NCI-H2227 (cell line): ENCODE measurements at regions not wholly inside any gene's neighbourhood (a gene's known extent, or its start where the extent isn't known, plus 50 kb on each side); places are given as distances from the start of the nearest gene placed in this dataset.
"Not testable (repeated sequence)": the region's sequence is repeated elsewhere in the genome, so short reads cannot be mapped to it uniquely, and the experiment has no call there.

Experiments used
- DNase-seq: peaks from one replicate; lab custom pipeline; 2025; ENCODE audit not compliant: unreplicated experiment; lab: John Stamatoyannopoulos, UW

DNA sequence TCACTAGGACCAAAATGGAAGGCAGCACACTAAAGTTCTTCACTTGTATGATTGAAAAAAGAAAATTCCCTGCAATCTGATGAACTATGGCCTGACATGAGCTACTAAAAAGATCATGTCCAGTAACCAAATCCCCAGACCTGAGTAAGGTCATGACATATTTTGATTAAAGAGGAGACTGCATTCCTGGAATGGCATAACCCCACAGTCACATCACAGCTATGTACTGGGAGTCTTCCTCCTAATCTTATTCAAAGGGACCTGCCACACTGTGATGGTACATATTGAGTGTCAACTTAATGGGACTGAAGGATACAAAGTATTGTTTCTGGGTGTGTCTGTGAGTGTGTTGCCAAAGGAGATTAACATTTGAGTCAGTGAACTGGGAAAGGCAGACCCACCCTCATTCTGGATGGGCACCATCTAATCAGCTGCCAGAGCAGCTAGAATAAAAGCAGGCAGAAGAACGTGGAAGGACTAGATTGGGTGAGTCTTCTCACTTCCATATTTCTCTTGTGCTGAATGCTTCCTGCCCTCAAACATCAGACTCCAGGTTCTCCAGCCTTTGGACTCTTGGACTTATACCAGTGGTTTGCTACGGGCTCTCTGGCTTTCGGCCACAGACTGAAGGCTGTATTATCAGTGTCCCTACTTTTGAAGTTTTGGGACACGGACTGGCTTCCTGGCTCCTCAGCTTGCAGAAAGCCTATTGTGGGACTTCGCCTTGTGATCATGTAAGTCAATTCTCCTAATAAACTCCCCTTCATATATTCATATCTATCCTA lies 345.0 kb downstream of the TMEM38B start:
- DNase-seq: no peak

DNA sequence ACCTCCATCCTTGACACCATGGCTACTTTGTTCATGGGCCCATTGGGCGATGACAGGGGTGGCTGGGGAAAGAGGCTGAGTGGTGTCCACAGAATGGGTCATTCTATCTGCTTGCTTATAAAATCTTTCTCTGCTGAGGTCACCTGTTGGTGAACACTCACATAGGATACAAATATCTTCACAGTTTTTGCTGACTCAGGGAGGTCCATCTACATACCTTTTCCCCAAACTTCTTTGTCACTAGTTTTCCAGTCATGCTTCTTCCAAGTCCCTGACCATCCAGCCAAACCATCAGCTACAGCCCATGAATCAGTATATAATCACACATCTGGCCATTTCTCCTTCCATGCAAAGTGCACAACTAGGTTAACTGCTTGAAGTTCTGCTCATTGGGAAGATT lies 347.6 kb downstream of the TMEM38B start:
- not testable (repeated sequence) for DNase-seq

DNA sequence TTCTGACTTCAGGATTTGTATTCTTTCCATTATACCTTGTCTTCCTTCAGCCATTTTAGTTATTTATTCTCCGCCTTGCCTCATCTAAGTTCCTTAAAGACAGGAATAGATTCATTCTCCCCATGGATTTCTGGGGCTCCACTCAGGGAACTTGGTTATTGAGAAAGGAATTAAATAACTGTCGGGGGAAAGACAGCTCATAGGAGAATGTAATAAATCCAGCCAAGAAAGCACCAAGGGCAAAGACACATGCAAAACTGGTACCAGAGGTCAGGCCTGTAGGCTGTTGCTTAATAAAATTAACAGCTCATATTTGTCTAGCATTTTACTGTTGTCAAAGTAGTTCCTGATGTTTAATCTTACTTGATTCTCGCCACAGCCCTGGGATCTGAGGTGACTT lies 357.2 kb downstream of the TMEM38B start:
- no peak for DNase-seq

DNA sequence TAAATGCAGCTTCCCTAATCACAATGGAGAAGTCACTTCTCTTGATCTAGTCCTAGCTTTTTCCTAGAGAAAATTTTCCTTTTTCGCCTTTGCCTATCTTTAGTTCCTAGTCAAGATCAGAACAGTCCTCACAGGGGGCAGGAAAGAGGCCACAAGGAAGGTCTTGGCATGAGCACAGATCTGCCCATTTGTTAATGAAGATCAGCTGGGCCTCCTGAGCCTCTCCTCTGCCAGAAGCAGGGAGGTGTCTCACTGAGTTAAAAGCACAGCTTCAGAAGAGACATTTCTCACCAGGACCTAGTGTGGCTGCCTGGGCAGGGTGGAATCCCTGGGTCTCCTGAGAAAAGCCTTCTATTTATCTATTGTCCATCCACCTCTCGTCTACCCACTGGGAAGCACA lies 357.8 kb downstream of the TMEM38B start:
- DNase-seq: no peak

DNA sequence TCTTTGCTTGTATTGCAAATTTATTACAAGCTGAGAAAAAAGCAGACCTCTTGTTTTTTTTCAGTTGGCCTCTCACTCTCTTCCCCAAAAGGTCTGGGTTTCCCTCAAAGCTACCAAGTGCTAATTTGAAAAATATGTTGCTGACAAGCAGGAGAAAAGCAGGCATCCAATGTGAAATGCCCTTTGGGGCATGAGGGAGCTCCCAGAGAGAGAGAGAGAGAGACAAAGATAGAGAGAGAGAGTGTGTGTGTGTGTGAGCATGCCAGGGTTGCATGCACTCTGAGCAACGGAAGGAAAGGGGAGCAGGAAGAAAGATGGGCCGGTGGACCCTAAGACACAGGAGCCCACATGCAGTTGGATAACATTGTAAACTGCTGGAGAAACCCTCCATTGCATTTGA lies 358.4 kb downstream of the TMEM38B start:
- no peak for DNase-seq

DNA sequence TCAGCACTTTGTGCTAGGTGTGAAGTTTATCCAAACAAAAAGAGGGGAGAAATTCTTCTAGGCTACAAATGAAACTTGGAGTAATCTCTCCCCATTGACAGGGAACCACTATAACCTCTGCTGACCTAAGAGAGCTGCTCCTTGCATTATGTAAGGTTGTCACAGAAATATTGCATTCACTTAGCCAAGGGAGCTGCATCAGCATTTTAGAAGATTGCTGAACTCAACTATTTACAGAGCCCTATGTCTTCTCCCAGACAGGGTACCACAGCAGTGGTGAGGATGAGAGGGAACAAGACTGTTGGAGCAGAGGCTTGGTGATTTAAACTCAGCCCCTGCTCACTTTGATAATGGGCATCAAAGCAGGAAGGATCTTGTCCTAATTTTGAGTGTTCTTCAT lies 362.0 kb downstream of the TMEM38B start:
- no peak for DNase-seq

DNA sequence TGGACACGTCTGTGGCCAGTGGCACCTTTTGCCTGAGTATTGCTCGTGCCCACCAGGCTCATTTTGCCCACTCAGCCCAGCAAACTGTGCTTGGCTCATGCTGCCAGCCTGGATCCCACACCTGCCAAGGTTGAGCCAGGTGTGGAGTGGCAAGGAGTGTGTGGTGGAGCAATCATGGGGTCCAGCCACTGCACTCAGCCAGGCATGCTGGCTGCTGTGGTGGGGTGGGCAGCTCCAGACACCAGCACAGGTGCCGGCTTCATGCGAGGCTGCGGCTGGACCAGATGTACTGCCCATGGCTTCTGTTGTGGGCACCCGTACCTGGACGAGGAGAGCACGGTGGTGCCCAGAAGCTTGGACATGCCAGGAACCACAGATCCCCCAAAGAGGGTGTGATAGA lies 364.1 kb downstream of the TMEM38B start:
- DNase-seq: no peak

DNA sequence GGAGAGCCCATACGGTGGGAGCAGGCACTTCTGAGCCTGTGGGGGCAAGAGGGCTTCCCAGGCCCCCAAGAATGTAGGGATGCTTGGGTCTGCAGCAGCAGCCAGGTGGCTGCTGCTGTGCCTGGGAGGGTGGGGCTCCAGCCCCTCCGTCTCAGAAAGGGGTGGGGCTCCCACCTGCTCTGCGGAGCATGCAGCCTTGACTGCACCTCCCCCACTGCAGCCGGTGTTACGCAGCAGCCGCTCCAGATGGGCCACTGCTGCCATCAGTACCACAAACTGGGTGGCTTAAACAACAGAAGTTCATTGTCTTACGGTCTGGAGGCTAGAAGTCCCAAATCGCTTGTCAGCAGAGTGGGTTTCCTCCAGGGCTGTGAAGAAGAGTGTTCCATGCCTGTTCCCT lies 365.5 kb downstream of the TMEM38B start:
- DNase-seq: no peak

DNA sequence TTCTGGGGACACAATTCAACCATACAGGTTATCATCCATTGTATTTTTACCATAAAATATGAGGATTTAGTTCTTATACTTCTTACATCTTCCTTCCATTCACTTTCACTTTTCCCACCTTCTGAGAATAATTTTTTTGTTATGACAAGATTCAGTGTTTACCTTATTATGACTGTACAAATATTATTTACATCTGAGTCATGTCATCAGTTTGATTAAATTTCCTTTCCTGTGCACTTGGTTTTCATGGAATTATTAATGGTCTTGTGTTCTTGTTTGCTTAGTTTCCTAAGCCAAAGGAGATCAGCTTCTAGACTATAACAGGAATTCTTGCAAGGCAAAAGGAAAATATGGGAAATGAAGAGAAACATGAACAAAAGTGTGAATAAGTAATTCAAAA lies 366.5 kb downstream of the TMEM38B start:
- DNase-seq: no peak

DNA sequence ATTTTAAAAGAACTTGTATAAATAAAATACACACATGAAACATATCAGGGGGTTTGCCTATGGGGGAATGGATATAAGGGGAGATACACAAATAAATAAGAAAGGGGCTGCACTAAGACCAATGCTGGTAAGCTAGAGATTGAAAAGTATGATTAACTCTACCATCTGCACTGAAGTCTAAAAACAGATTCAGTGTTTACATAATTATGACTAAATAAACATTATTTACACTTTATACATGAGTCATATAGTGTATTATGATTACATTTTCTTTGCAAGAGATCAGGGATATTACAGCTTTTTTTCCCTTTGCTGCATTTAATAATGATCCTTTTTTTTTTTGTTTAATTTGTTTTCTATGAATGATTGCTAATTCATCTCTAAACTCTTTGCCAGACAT lies 367.9 kb downstream of the TMEM38B start:
- no peak for DNase-seq

DNA sequence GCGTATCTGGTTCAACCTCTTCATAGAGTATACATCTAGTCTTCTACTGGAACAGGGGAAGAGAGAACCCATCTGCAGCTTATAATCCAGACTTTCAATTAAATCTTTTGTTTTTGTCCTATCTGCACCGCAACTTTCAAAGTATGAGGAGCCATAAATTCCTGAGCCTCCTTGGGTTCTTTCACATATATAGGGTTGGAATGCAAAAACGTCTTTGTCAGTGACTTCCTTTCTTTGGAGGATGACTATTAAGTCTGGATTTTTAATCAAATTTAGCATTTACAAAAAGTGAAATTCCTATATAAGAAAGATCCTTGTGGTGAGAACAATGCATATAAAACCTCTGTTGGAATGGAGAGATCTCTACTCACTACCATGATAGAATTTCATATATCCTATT lies 370.8 kb downstream of the TMEM38B start:
- DNase-seq: no peak

DNA sequence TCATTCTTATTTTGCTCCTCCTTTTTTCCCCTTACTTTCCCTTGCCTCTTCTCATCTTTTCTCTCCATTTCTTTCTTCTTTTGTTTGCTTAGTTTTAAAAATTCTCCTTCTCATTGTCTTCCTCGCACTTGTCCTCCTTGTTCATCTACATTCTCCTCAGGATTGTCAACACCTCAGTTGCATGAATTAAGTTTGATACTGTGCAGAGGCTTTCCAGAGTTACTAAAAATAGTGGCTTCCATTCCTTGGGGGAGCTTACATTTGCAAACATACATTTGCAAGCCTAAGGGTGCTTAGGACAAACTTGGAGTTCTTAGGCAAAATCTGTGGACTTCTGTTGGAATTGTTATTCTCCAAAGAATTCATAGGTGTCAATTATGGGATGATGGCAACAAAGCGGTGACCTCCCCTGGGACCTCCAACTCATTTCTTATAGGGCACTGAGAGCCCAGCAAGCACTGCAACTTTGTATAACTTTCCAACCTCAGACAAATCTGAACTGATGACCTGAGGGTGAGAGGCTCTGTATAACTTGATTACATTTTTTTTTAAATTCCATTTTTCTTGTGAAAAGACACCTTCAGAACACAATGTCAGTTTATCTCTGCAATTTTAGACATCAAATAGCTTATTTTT lies 371.4 kb downstream of the TMEM38B start:
- no peak for DNase-seq

DNA sequence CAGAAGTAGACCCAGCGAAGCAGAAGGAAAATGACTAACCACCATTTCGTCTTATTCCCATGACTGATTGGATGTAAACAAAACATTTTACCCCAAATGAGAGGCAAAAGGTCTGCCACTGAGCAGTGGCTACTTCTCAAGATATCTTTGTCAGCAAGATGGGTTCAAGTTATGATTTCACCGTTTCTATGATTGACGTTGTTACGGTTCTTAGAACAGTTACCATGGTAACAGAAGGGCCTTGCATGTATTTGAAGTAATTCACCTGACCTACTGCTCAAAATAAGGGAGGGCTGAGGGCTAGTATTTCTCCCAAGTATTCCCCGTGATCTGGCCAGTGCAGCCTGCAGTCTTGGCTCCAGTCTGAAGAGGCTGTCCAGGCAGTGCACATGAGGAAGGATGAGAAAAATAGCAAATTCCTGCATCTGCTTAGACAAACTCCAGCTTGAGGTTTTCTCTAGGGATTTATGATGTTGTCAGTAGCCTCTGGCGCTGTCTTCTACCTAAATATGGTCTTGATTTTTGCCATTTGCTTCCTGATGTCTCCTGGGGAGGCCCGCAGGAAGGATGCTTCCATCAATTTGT lies 372.7 kb downstream of the TMEM38B start:
- DNase-seq: no peak

DNA sequence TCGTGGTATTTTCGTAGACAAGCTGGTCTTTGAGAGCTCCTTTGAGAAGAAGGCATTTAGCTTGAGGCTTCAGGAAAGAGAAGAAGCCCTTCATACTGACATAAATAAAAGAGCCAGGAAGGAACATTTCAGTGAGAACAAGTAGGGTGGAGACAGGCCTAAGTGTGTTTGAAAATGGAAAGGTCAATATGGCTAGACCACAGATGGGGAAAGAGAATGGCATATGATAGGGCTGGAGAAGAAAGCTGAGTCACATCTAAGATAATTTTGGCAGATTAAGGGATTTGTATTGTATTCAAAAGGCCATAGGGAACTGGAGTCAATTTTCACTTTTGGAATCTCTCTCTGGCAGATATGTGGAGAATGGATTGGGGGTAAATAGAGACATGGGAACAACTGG lies 374.9 kb downstream of the TMEM38B start:
- no peak for DNase-seq

DNA sequence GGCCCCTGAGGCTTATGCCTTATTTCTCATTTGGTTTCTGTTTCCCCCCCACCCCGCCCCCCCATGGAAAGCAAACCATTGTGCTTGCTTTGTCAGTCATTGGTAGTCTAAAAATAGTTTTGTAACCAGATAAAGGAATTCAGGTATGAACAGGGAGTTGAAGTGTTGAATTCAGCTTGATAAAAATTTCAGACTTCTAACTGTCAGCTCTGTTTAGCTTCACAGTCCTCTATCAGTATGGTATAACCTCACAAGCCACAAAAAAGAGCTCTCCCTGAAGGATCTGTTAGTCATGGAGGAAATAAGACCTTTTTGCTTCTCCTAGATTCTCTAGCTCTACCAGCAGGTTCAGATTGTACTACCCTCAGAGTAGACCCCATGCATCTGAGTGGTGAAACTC lies 378.1 kb downstream of the TMEM38B start:
- no peak for DNase-seq

DNA sequence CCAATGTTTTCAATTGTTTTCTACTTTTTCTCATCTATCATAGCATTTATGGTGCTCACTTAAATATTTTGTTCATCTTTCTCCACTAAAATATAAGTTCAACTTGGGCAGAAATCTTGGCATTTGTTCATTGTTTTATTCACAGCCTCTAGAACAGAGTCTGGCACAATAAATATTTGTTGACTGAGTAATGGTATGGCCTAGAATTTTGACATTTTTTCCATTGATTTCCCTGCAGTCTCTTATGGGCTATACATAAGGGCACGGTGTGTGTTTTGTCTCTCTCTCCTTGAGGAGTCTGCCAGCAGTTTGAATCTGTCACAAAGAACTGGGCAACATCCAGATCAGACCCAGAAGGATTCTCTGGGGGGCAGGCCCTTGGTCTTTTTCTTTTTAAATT lies 379.7 kb downstream of the TMEM38B start:
- no peak for DNase-seq

DNA sequence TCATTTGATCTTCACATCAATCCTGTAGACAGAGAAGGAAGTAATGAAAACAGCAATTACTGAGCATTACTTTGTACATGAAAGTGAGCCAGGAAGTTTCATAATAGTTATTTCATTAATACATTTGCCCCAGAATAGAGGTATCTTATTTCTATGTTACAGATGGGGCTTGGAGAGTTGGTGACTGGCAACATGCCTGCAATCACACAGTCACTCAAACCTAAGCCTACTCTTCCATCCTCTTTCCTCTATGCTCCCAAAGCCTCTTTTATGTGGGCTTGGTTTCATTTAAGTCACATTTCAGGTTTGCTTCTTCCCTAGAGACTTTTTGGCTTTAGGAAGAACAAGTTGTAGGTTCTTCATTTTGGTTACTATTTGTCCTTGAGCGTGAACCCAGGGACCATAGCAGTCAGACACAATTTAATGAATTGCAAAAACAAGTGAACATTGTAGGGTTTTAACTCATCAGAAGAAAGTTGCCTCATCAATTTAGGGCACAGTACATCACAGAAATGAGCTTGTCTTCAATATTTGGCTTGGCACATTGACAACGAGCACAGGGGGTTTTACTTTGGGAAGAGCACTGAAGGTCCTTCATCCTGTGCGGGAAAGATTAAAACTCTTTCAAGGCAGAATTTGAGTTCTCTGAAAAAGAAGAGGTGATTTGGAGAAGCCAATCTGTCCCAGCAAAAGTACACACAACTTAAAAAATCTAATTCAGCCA lies 381.1 kb downstream of the TMEM38B start:
- DNase-seq: no peak

DNA sequence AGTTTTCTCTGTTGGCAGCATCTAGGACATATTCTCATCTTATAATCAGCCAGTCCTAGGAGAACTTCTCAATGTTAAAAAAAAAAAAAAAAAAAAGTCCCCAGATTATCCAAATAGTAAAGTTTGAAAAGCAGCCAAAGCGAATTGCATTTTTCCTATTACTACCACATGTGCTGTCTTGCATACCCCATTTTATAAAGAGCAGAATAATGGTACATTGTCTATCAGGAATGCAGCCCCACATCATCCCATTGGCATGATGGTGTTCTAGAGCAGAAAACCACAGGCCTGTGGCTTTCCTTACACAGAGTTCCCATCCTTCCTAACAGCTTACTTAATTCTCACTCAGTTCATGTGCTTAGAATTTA lies 381.6 kb downstream of the TMEM38B start:
- no peak for DNase-seq

DNA sequence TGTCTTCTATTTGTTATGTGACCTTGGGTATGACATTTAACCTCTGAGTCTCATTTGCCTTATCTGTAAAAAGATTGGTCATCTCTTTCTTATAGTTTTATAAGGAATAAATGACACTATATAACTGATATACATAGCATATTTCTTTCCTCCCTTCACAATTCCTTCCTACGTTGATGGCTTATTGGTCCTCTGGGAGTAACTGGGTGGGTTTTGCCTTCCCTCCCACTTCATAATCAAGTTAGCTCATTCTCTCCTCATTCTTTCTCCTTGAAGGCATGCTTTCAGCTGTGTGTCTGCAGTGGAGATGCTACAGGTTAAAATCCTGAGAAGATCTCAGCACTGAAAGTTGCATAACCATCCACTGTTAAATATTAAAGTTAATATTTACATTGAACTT lies 382.4 kb downstream of the TMEM38B start:
- no peak for DNase-seq

DNA sequence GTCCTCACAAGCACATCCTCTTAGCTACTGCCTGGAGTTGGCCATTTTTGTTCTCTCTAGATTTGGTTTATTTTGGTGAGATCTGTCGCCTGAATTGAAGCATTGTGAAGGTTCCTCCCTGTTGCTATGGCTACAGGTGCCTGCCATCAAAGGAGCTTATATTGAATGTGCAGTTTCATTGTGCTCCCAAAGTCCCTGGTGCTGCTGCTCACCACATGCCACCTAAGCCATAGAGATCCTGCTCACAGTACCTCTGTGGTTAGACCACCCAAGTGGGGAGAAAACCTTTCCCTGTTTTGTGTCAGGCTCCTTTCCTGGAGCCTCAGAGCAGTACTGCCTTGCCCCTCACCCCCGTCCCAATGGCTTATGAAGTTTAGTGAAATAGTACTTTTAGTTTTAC lies 383.4 kb downstream of the TMEM38B start:
- DNase-seq: no peak

DNA sequence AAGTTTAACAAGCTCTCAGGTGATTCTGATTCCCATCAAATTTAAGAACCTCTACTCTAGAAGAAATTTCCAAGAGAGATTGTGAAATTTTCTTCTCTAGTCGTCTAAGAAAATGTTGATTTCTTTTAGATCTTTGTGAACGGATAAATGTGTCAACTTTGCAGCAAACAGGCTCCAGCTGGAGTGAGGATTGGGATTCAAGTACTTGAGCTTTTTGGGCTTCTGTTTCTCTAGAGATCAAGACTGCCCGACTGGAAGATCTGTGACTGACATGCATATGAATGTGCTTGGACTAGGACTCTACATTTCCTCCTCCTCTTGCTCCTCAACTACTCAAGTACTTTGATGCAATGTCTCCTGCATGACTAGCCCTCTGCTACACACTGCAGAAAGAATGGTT lies 388.3 kb downstream of the TMEM38B start:
- no peak for DNase-seq

DNA sequence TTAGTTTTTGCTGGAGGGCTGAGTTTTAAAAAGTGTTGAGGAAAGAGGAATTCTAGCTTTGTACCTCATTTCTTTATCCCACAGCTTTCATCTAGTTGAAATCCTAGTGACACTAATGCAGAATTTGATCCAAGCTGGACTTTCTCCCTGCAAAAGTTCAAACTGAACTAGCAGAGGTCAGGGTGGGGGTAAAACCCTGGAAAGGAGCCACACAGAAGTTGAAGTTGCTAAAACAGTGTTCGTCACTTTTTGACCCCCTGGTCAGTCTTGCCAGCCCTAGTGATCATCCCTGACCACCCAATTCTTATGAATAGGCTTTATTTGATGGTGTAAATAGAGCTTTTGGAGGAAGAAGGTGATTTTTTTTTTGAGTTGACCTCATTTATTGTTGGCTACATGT lies 390.4 kb downstream of the TMEM38B start:
- no peak for DNase-seq
